Fibroblast of lung (primary cell): ENCODE measurements at regions not wholly inside any gene's neighbourhood (a gene's known extent, or its start where the extent isn't known, plus 50 kb on each side); places are given as distances from the start of the nearest gene placed in this dataset.

Experiments used
- DNase-seq, 2 donors: peaks; one replicate each; pipeline versions ENCODE4 v3.0.0 to v3.0.0-alpha.2; 2010; ENCODE audit warnings: low read depth in 2 of 2
- H2AFZ ChIP-seq: 2 replicates; pipeline ENCODE4 v1.5.1; 2012; ENCODE audit warnings: low read length, control low read depth, inconsistent platforms
- H3K27ac ChIP-seq: 2 replicates; pipeline ENCODE4 v1.5.1; 2011; ENCODE audit warnings: low read length, control low read depth; ENCODE audit not compliant: insufficient read depth
- H3K27me3 ChIP-seq: 2 replicates; pipeline ENCODE4 v1.5.1; 2011; ENCODE audit warnings: mild to moderate bottlenecking, low read length; ENCODE audit not compliant: control insufficient read depth, insufficient read depth
- H3K36me3 ChIP-seq: 2 replicates; pipeline ENCODE4 v1.5.1; 2011; ENCODE audit warnings: low read length; ENCODE audit not compliant: control insufficient read depth, insufficient read depth
- H3K4me1 ChIP-seq: 2 replicates; pipeline ENCODE4 v1.5.1; 2011; ENCODE audit warnings: low read length; ENCODE audit not compliant: control insufficient read depth, insufficient read depth; ENCODE audit errors: extremely low read depth
- H3K4me2 ChIP-seq: 2 replicates; pipeline ENCODE4 v1.5.1; 2011; ENCODE audit warnings: low read length, control low read depth; ENCODE audit not compliant: insufficient read depth; ENCODE audit errors: extremely low read depth
- H3K4me3 ChIP-seq, 4 experiments: fragments of 200-600 bp in 1 of 4; sonication (generic) in 1 of 4; replicated peaks in 1 of 4; 2 replicates each; pipeline ENCODE4 v1.5.1; 2011 to 2016; ENCODE audit warnings: low read length in 4 of 4, low read depth in 3 of 4, mild to moderate bottlenecking in 3 of 4, control low read depth in 2 of 4, inconsistent platforms in 1 of 4, mixed read lengths in 1 of 4; ENCODE audit not compliant: insufficient read depth in 1 of 4; ENCODE audit errors: control extremely low read depth in 1 of 4
- H3K79me2 ChIP-seq: 2 replicates; pipeline ENCODE4 v1.5.1; 2012; ENCODE audit warnings: mild to moderate bottlenecking, low read length, inconsistent platforms; ENCODE audit not compliant: control insufficient read depth, insufficient read depth
- H3K9ac ChIP-seq: 2 replicates; pipeline ENCODE4 v1.5.1; 2011; ENCODE audit warnings: mild to moderate bottlenecking, low read length, control low read depth; ENCODE audit not compliant: insufficient read depth
- H3K9me3 ChIP-seq: 2 replicates; pipeline ENCODE4 v1.5.1; 2012; ENCODE audit warnings: low read depth, low read length; ENCODE audit not compliant: control insufficient read depth, insufficient read depth
- H4K20me1 ChIP-seq: 2 replicates; pipeline ENCODE4 v1.5.1; 2011; ENCODE audit warnings: low read length; ENCODE audit not compliant: control insufficient read depth, insufficient read depth; ENCODE audit errors: extremely low read depth
- EZH2 ChIP-seq: IDR thresholded peaks from 2 replicates; pipeline ENCODE4 v1.5.1; 2012; ENCODE audit warnings: low read length, control low read depth, mild to moderate bottlenecking; ENCODE audit errors: missing control alignments
- TF ChIP-seq, protein P1 (sequence below), 2 donors: IDR thresholded peaks in 1 of 2; conservative IDR thresholded peaks in 1 of 2; 1 replicate in 1 of 2; 2 replicates in 1 of 2; pipeline ENCODE4 v1.5.1; 2011 to 2012; ENCODE audit warnings: low read length in 2 of 2, control low read depth in 1 of 2, inconsistent platforms in 1 of 2, low read depth in 1 of 2, mild to moderate bottlenecking in 1 of 2

DNA sequence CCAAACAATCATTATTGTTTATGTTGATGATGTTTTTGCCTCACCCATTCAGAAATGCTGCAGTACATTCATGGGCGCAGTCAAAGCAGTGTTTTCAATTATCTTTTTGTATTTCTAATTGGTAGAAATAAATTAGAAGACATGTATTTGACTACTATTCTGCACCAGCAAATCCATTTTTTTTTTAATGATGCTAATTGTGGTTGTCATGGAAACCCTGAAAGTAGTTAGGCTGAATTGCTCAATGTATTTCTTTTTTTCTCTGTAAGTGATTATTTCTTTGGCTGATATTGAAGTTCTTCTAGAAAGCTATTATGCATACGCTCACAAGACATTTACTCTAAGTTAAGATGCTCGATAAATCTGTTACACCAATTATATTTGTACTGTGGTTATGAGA is 101.2 kb downstream of the RFC3 start:
- Histone ChIP-seq H3K4me2 (peak overlapping the region; percentile 48), H3K36me3 (no peaks in the 10 kb centered on the region), H3K79me2 (no peaks in the 10 kb centered on the region), H3K27me3 (no peaks in the 10 kb centered on the region), H3K4me3 (no peak overlapping the region), H3K9ac (no peak overlapping the region), H4K20me1 (no peaks in the 10 kb centered on the region), H3K9me3 (no peaks in the 10 kb centered on the region), H3K27ac (no peak overlapping the region), H2AFZ (no peak overlapping the region), H3K4me1 (peaks cover 9% of the 10 kb centered on the region)
- no peak for DNase-seq
- no peak for TF ChIP-seq EZH2
- TF ChIP-seq, protein P1, sequence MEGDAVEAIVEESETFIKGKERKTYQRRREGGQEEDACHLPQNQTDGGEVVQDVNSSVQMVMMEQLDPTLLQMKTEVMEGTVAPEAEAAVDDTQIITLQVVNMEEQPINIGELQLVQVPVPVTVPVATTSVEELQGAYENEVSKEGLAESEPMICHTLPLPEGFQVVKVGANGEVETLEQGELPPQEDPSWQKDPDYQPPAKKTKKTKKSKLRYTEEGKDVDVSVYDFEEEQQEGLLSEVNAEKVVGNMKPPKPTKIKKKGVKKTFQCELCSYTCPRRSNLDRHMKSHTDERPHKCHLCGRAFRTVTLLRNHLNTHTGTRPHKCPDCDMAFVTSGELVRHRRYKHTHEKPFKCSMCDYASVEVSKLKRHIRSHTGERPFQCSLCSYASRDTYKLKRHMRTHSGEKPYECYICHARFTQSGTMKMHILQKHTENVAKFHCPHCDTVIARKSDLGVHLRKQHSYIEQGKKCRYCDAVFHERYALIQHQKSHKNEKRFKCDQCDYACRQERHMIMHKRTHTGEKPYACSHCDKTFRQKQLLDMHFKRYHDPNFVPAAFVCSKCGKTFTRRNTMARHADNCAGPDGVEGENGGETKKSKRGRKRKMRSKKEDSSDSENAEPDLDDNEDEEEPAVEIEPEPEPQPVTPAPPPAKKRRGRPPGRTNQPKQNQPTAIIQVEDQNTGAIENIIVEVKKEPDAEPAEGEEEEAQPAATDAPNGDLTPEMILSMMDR (conservative IDR thresholded peaks at IDR 0.05 in 1 of 2, IDR thresholded peaks at IDR 0.05 in 1 of 2; ENCODE audit: low read depth in 1 of 2, low read length in 2 of 2) = no peak

DNA sequence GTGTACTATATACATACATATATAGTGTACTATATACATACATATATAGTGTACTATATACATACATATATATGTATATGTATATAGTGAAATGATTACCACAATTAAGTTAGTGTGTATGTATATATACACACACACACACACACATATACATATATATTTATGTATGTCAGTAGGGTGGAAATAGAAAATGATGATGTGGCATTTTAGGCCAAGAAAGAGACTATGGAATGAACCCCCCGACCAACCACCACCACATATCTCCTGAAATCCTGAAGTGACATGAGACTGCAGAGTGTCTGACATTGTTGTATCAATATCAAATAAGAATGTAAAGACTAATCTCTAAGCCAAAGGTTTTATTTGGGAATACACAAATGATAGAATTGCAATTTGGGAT is 107.6 kb downstream of the RFC3 start:
- H3K4me1 ChIP-seq = no peaks in the 10 kb centered on the region
- no peak overlapping the region for H3K27ac ChIP-seq
- no peaks in the 10 kb centered on the region for H3K79me2 ChIP-seq
- H3K27me3 ChIP-seq = no peaks in the 10 kb centered on the region
- TF ChIP-seq, protein P1 (conservative IDR thresholded peaks at IDR 0.05 in 1 of 2, IDR thresholded peaks at IDR 0.05 in 1 of 2; ENCODE audit: low read depth in 1 of 2, low read length in 2 of 2) = no peak
- TF ChIP-seq EZH2 = no peak
- no peak for DNase-seq
- no peaks in the 10 kb centered on the region for H4K20me1 ChIP-seq
- H3K4me3 ChIP-seq = no peak overlapping the region
- no peaks in the 10 kb centered on the region for H3K36me3 ChIP-seq
- no peak overlapping the region for H3K9ac ChIP-seq
- no peak overlapping the region for H3K4me2 ChIP-seq
- H2AFZ ChIP-seq = no peak overlapping the region
- H3K9me3 ChIP-seq = no peaks in the 10 kb centered on the region

DNA sequence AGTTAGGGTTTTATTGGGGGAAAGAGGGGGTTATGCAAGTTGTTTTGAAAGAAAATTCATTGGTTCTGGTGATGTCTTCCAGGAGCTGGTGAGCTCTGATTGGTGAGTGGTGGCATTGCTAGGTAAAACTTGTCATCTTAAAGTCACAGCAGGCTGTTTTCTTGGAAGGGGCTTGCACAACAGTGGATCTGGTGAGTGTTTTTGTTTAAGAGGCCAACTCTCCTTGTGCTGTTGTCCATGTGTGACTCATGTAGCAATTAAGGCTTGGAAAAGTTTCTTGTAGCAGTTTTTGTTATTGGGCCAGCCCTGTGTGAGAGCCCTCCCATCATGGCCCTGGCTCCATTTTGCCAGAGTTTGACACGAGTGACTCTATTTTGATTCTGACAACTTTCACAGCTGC is 109.4 kb downstream of the RFC3 start:
- Histone ChIP-seq H3K4me3 (no peak overlapping the region), H3K4me2 (no peak overlapping the region), H3K27me3 (no peaks in the 10 kb centered on the region), H3K4me1 (no peaks in the 10 kb centered on the region), H2AFZ (peak overlapping the region; percentile 39), H3K79me2 (no peaks in the 10 kb centered on the region), H3K9ac (no peak overlapping the region), H3K27ac (no peak overlapping the region), H3K36me3 (no peaks in the 10 kb centered on the region), H4K20me1 (no peaks in the 10 kb centered on the region), H3K9me3 (no peaks in the 10 kb centered on the region)
- DNase-seq = peak; percentile 71 to 78
- TF ChIP-seq, protein P1 (conservative IDR thresholded peaks at IDR 0.05 in 1 of 2, IDR thresholded peaks at IDR 0.05 in 1 of 2; ENCODE audit: low read depth in 1 of 2, low read length in 2 of 2) = no peak
- no peak for TF ChIP-seq EZH2
